IPS-NIHi11 (cell line): ENCODE measurements at regions not wholly inside any gene's neighbourhood (a gene's known extent, or its start where the extent isn't known, plus 50 kb on each side); places are given as distances from the start of the nearest gene placed in this dataset.
"Not testable (repeated sequence)": the region's sequence is repeated elsewhere in the genome, so short reads cannot be mapped to it uniquely, and the experiment has no call there.

ENCODE experiments used
- DNase-seq: peaks from one replicate; pipeline ENCODE4 v3.0.0; 2012; ENCODE audit warnings: mixed read lengths, low spot score

DNA sequence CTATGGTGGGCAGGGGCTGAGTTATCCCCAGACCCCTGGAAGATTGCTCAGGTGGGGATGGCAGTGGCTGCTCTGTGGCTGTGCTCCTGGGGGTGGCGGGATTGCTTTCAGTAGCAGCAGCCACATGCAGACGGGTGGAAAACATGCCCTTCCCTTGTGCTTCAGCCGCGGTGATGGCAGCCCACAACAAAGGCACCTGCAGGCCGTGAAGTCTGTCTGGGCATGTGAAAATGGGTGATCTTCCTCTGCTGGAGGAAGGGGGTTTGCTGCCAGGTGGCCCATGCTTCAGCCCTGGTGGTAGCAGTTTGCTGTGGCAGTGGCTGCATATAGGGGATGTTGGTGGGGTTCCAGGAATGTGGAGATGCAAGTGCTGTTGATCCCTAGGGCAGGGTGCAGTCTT, 326.2 kb upstream of the RGS6 start:
- no peak for DNase-seq

- no peak for DNase-seq
Observed at GRCh38 chr14:71606575-71606974, 325.7 kb upstream of the RGS6 start.

- DNase-seq = no peak
Observed at GRCh38 chr14:71607056-71607455, 325.2 kb upstream of the RGS6 start.

DNA sequence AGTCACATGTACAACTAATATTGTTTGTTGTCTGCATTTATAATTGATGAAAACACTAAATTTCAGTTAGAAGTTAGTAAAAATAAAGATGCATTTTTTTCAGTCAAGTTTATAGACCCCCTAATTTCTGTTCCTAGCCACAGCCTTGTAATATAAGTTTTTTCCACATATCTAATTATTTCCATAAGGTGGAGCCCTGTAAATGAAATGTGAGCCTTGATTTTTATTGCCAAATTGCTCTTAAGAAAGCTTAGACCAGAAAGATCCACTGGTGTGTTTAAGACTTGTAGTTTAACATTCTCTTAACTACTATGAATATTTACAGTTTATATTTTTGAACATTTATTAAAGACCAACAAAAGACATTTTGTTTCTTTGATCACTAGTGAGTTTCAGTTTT, 322.1 kb upstream of the RGS6 start:
- no peak for DNase-seq

DNA sequence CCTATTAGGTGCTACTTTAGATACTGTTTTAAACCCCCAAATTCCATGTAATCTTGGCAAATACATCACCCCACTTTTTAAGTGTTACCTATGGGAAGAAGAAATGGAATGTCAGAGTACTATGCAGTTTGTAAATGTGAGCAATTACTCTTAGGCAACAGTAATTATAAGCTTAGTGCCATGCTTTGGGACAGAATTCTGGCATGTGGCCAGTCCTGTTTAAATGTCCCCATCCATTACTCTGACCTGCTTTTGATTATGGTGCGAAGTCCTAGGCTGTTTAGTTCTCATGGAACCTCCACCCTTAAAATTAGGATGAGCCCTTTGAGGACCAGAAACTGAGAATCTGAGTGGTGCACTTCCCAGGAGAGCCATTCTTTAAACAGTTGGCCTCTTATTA, 321.4 kb upstream of the RGS6 start:
- DNase-seq = no peak

DNA sequence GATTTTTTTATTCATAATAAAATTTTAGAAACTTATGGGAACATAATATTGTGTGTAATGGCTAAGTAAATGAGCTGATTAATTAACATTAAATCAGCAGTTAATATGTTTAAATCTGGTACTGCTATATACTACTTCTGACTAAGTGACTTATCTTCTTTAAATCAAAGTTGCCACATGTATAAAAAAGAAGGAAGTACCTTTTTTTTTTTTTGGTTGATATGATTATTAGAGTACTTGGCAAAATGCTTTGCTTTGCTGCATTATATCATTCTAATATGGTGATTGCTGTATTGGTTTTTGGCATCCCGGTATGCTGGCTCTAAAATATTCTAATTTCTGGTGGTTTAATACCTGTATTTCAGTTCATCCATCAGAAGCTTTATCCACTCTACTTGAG, 319.1 kb upstream of the RGS6 start:
- no peak for DNase-seq

DNA sequence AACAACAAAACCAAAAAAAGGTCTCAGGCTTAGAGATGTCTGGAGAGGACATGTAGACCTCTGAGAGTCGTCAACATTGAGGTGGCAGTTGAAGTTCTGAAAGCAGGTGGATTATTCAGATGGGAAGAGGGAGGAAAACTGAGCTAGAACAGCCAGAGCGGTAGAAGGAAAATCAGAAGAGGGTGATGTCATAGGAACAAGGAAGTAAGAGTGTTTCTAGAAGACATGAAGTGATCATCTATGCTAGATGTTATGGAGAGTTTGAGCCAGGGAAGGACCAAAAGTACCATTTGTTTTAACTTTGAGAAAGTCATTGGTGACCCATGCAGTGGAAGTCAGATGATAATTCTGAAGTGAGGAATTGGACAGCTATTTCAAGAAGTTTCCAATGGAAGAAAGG, 316.2 kb upstream of the RGS6 start:
- DNase-seq = no peak

DNA sequence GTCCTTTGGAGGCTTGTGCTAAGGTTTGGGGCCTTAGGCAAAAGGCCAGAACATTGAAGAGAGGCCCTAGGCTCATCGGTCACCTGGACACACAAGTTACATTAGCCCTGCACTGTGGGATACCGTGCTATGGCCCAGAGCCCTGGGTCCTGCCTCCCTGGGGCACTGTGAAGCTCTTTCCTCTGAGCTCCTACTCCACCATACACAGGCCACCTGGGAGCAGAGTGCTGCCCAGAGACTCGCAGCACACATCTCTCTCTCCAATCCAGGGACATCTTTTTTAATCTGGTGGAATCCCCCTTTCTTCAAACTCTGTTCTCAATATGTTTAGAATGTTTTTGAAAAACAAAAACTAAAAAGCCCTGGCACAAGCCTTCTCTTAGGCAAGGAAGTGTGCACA, 314.2 kb upstream of the RGS6 start:
- no peak for DNase-seq

GRCh38 chr14:71618716-71619115, 313.5 kb upstream of the RGS6 start:
- DNase-seq = no peak

DNA sequence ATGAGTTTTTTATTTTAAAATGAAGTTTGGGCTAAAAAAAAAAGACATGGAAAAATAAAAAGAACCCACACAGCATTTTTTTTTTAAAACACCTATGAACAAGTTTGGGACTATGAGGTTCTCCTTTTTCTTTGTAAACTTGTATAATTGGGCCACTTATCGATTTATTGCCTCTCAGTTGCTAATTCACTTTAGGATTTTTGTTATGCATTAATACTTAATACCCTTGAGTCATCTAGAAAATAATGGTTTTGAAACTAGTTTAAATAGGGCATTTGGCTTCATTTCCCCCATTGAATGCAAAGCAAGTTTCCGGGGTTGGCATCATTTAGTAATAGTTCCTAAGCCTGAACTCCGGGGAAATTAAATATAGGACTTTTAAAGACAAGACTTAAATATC, 312.8 kb upstream of the RGS6 start:
- no peak for DNase-seq

GRCh38 chr14:71620401-71620800, 311.8 kb upstream of the RGS6 start:
- no peak for DNase-seq

- DNase-seq = no peak
Observed at GRCh38 chr14:71621276-71621675, 311.0 kb upstream of the RGS6 start.

- no peak for DNase-seq
Observed at GRCh38 chr14:71621980-71622605, 310.1 kb upstream of the RGS6 start.

- DNase-seq = no peak
Observed at GRCh38 chr14:71623939-71624338, 308.3 kb upstream of the RGS6 start.

GRCh38 chr14:71625175-71625574, 307.1 kb upstream of the RGS6 start:
- no peak for DNase-seq

GRCh38 chr14:71625891-71626701, 306.1 kb upstream of the RGS6 start:
- DNase-seq = no peak

DNA sequence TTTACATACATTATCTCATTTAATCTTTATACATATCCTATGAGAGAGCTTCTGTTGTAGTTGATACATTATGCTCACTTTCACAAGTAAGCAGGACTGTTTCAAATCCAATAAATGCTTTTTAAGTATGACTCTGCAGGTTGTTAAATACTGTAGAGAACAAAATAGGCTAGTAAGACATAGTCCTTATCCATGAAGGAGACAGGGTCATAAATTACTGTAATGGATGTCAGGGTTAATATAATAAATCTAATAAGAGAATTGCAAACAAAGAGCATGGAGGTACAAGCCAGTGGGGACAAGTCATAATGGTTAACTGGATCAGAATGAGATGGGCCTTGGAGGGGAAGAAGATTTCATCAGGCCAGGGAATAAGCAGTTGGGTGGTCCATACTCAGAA, 303.8 kb upstream of the RGS6 start:
- DNase-seq = no peak

GRCh38 chr14:71629250-71629649, 303.0 kb upstream of the RGS6 start:
- DNase-seq = no peak

- no peak for DNase-seq
Observed at GRCh38 chr14:71629765-71630492, 302.3 kb upstream of the RGS6 start.

DNA sequence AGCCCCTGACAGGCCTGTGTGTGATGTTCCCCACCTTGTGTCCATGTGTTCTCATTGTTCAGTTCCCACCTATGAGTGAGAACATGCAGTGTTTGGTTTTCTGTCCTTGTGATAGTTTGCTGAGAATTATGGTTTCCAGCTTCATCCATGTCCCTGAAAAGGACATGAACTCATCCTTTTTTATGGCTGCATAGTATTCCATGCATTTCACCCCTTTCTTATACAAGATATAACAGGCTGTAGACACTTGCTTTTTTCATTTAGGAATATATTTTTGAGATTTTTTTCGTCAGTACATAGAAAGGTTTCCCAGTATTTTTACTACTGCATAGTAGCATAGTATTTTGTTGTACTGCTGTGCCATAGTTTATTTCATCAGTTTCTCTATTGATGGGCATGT, 301.2 kb upstream of the RGS6 start:
- not testable (repeated sequence) for DNase-seq

- no peak for DNase-seq
Observed at GRCh38 chr14:71632440-71632946, 299.7 kb upstream of the RGS6 start.

DNA sequence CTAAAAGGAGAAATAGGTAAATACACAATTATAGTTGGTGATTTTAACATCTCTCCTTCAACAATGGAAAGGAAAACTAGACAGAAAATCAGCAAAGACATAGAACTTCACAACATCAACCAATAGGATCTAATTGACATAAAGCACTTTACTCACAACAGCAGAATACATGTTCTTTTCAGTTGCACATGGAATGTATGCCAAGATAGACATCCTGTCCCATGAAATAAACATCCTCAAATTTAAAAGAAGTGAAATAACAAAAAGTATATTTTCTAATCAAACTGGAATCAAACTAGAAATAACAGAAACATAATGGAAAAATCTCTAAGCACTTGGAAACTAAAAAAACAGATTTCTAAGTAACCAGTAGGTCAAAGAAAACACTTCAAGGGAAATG, 296.2 kb upstream of the RGS6 start:
- DNase-seq = no peak
